Stimulated activated CD8-positive, alpha-beta memory T cell treated with anti-CD3 and anti-CD28 coated beads, Interleukin-7, amount 100 ng/mL, for 1 hour (primary cell): ENCODE measurements at regions not wholly inside any gene's neighbourhood (a gene's known extent, or its start where the extent isn't known, plus 50 kb on each side); places are given as distances from the start of the nearest gene placed in this dataset.
"Not testable (repeated sequence)": the region's sequence is repeated elsewhere in the genome, so short reads cannot be mapped to it uniquely, and the experiment has no call there.

Source experiments
- DNase-seq, 2 donors: peaks; one replicate each; pipeline ENCODE4 v3.0.0-alpha.2; 2020; ENCODE audit warnings: low read depth in 2 of 2

GRCh38 chrX:124717537-124717936 is 371.2 kb downstream of the SH2D1A start:
- no peak for DNase-seq

- DNase-seq, result no peak
Measured at GRCh38 chrX:124719060-124719459, 372.7 kb downstream of the SH2D1A start.

- no peak for DNase-seq
Measured at GRCh38 chrX:124720532-124720931, 374.2 kb downstream of the SH2D1A start.

- DNase-seq, result no peak
Measured at GRCh38 chrX:124725502-124725901, 379.1 kb downstream of the SH2D1A start.

GRCh38 chrX:124726292-124726691 is 379.9 kb downstream of the SH2D1A start:
- DNase-seq, result no peak

GRCh38 chrX:124726881-124727280 is 380.5 kb downstream of the SH2D1A start:
- no peak for DNase-seq

- peak in 1 of 2 donors; percentile 5 for DNase-seq
Measured at GRCh38 chrX:124736553-124737270, 390.3 kb downstream of the SH2D1A start.

GRCh38 chrX:124737771-124738170 is 391.4 kb downstream of the SH2D1A start:
- DNase-seq, result no peak

GRCh38 chrX:124747295-124747694 is 400.9 kb downstream of the SH2D1A start:
- DNase-seq, result no peak

GRCh38 chrX:124764354-124764753 is 418.0 kb downstream of the SH2D1A start:
- DNase-seq, result no peak

- no peak for DNase-seq
Measured at GRCh38 chrX:124769166-124769565, 422.8 kb downstream of the SH2D1A start.

- DNase-seq, result no peak
Measured at GRCh38 chrX:124771292-124771691, 424.9 kb downstream of the SH2D1A start.

GRCh38 chrX:124788253-124788652 is 441.9 kb downstream of the SH2D1A start:
- not testable (repeated sequence) for DNase-seq

GRCh38 chrX:124789874-124790273 is 443.5 kb downstream of the SH2D1A start:
- DNase-seq, result not testable (repeated sequence)

GRCh38 chrX:124791492-124792095 is 445.2 kb downstream of the SH2D1A start:
- DNase-seq, result no peak

- DNase-seq, result no peak
Measured at GRCh38 chrX:124796989-124797388, 450.6 kb downstream of the SH2D1A start.

- no peak for DNase-seq
Measured at GRCh38 chrX:124804962-124805361, 458.6 kb downstream of the SH2D1A start.

- DNase-seq, result no peak
Measured at GRCh38 chrX:124805486-124805885, 459.1 kb downstream of the SH2D1A start.

GRCh38 chrX:124814106-124814505 is 467.7 kb downstream of the SH2D1A start:
- DNase-seq, result no peak

- DNase-seq, result no peak
Measured at GRCh38 chrX:124818033-124818432, 471.7 kb downstream of the SH2D1A start.

- DNase-seq, result no peak
Measured at GRCh38 chrX:124818764-124819163, 472.4 kb downstream of the SH2D1A start.

GRCh38 chrX:124820738-124821137 is 474.4 kb downstream of the SH2D1A start:
- no peak for DNase-seq

- DNase-seq, result no peak
Measured at GRCh38 chrX:124827258-124827845, 481.0 kb downstream of the SH2D1A start.
